ENCODE measurements at regions not wholly inside any gene's neighbourhood (a gene's known extent, or its start where the extent isn't known, plus 50 kb on each side); places are given as distances from the start of the nearest gene placed in this dataset.

GRCh38 chr22:49686495-49687219, 141.0 kb downstream of the BRD1 start:
- no peak for TF ChIP-seq REST (IDR thresholded peaks at IDR 0.05; ENCODE audit: insufficient replicate concordance, low read depth)
- no peak for TF ChIP-seq CTCF (IDR thresholded peaks at IDR 0.05; ENCODE audit: insufficient read depth, low read length)
- no peak for TF ChIP-seq SPI1 (IDR thresholded peaks at IDR 0.05; ENCODE audit: borderline replicate concordance, low read depth)
- no peak for TF ChIP-seq GABPA (IDR thresholded peaks at IDR 0.05; ENCODE audit: low read depth)
- no peak for TF ChIP-seq POLR2AphosphoS5 (IDR thresholded peaks at IDR 0.05; ENCODE audit: low read depth)
- peaks cover 4% of the 10 kb centered on the region for H3K27me3 ChIP-seq (ENCODE audit: insufficient read depth, poor library complexity, severe bottlenecking)
- H3K4me3 ChIP-seq (replicated peaks; ENCODE audit: insufficient read depth, low read length): no peak overlapping the region
- no peak for DNase-seq (ENCODE audit: low read depth in 1 of 2, low spot score in 1 of 2)
- no peak overlapping the region for H3K27ac ChIP-seq (replicated peaks)

DNA sequence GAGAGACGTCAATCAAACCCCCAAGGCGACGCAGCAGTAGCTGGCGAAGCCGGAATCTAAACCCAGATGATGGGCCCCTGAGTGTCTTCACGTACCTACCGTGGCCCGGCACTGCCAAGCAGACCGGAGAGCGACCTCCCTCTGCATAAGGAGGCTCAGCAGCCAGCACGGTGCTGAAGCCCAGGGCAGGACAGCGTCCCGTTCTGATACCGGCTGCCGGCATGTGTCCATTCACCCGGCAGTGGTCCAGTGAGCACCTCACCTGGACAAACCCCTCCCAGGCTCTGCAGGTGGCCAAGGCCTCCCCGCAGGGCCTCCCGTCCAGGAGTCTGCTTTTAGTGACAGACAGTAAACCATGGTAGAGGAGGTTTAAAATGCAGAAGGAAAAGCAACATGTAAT, 142.0 kb downstream of the BRD1 start:
- Histone ChIP-seq H3K4me3 (replicated peaks; ENCODE audit: insufficient read depth, low read length) (no peak overlapping the region), H3K27ac (replicated peaks) (no peak overlapping the region), H3K27me3 (ENCODE audit: insufficient read depth, poor library complexity, severe bottlenecking) (peaks cover 4% of the 10 kb centered on the region)
- no peak for TF ChIP-seq POLR2AphosphoS5 (IDR thresholded peaks at IDR 0.05; ENCODE audit: low read depth)
- no peak for TF ChIP-seq REST (IDR thresholded peaks at IDR 0.05; ENCODE audit: insufficient replicate concordance, low read depth)
- no peak for TF ChIP-seq GABPA (IDR thresholded peaks at IDR 0.05; ENCODE audit: low read depth)
- no peak for TF ChIP-seq SPI1 (IDR thresholded peaks at IDR 0.05; ENCODE audit: borderline replicate concordance, low read depth)
- no peak for TF ChIP-seq CTCF (IDR thresholded peaks at IDR 0.05; ENCODE audit: insufficient read depth, low read length)
- no peak for DNase-seq (ENCODE audit: low read depth in 1 of 2, low spot score in 1 of 2)

- TF ChIP-seq GABPA (IDR thresholded peaks at IDR 0.05; ENCODE audit: low read depth) (no peak), CTCF (IDR thresholded peaks at IDR 0.05; ENCODE audit: insufficient read depth, low read length) (no peak), SPI1 (IDR thresholded peaks at IDR 0.05; ENCODE audit: borderline replicate concordance, low read depth) (no peak), REST (IDR thresholded peaks at IDR 0.05; ENCODE audit: insufficient replicate concordance, low read depth) (no peak), POLR2AphosphoS5 (IDR thresholded peaks at IDR 0.05; ENCODE audit: low read depth) (no peak)
- no peak overlapping the region for H3K4me3 ChIP-seq (replicated peaks; ENCODE audit: insufficient read depth, low read length)
- H3K27me3 ChIP-seq (ENCODE audit: insufficient read depth, poor library complexity, severe bottlenecking): peaks cover 8% of the 10 kb centered on the region
- DNase-seq (ENCODE audit: low read depth in 1 of 2, low spot score in 1 of 2): no peak
- H3K27ac ChIP-seq (replicated peaks): no peak overlapping the region
These were observed 142.6 kb downstream of the BRD1 start for GRCh38 chr22:49685116-49685515.

Measured in HL-60 (cell line).